ENCODE measurements at regions not wholly inside any gene's neighbourhood (a gene's known extent, or its start where the extent isn't known, plus 50 kb on each side); places are given as distances from the start of the nearest gene placed in this dataset.

DNA sequence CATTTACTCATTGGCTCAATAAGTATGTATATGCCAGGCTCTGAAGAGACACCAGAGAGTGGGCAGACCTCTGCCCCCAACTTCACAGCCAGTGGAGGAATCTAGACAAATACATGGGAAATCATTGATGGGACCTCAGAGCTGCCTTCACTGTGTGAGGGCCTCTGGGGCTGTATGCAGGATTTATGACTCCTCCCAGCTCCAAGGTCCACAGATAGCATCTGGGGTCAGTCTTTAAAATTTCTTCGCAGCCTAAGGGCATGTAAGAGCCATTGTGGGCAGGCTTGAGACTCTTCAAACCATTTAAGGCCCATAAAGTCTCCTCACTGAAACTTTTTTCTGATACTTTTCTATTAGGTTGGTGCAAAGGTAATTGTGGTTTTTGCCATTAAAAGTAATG lies 125.5 kb downstream of the SPTSSA start:
- DNase-seq = no peak
- H3K4me3 ChIP-seq (ENCODE audit: control extremely low read depth in 1 of 5, extremely low read depth in 1 of 5, insufficient read depth in 1 of 5, low read depth in 2 of 5, low read length in 4 of 5) = no peak overlapping the region
- H3K4me2 ChIP-seq (replicated peaks; ENCODE audit: low read depth, low read length, poor library complexity, severe bottlenecking) = no peak overlapping the region
- H3K4me1 ChIP-seq (ENCODE audit: control insufficient read depth in 2 of 2, insufficient read depth in 2 of 2, low read length in 2 of 2) = peaks cover 6 to 14% of the 10 kb centered on the region in 2 donors
- H3K27ac ChIP-seq (ENCODE audit: low read length in 2 of 2) = no peak overlapping the region
- H3K4me1 Mint-ChIP-seq = peaks cover 24% of the 10 kb centered on the region
- H4K20me1 ChIP-seq (ENCODE audit: control insufficient read depth, insufficient read depth, low read length, poor library complexity, severe bottlenecking) = no peaks in the 10 kb centered on the region
- H3K27ac Mint-ChIP-seq = no peak overlapping the region
- TF ChIP-seq, protein P1, sequence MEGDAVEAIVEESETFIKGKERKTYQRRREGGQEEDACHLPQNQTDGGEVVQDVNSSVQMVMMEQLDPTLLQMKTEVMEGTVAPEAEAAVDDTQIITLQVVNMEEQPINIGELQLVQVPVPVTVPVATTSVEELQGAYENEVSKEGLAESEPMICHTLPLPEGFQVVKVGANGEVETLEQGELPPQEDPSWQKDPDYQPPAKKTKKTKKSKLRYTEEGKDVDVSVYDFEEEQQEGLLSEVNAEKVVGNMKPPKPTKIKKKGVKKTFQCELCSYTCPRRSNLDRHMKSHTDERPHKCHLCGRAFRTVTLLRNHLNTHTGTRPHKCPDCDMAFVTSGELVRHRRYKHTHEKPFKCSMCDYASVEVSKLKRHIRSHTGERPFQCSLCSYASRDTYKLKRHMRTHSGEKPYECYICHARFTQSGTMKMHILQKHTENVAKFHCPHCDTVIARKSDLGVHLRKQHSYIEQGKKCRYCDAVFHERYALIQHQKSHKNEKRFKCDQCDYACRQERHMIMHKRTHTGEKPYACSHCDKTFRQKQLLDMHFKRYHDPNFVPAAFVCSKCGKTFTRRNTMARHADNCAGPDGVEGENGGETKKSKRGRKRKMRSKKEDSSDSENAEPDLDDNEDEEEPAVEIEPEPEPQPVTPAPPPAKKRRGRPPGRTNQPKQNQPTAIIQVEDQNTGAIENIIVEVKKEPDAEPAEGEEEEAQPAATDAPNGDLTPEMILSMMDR (IDR thresholded peaks at IDR 0.05) = no peak
- no peak for TF ChIP-seq EZH2 (IDR thresholded peaks at IDR 0.05; ENCODE audit: borderline replicate concordance, insufficient read depth, low read depth, low read length, poor library complexity, severe bottlenecking)
- no peak overlapping the region for H3K4me3 Mint-ChIP-seq
- CTCF ChIA-PET = interaction anchor here (1.2 to 2.0 kb wide), 2 partner anchors 11 to 13 kb away, joined by 4 to 9 read pairs; no protein-coding TSS in a partner anchor
- H2AFZ ChIP-seq (ENCODE audit: insufficient read depth, low read depth, low read length, poor library complexity, severe bottlenecking) = no peak overlapping the region
- WGBS (ENCODE audit: insufficient coverage) = no CpG with 5 or more reads among the region's 1 CpG
- no peaks in the 10 kb centered on the region for H3K79me2 ChIP-seq (ENCODE audit: control insufficient read depth, insufficient read depth, low read length)
- no peaks in the 10 kb centered on the region for H3K27me3 ChIP-seq (replicated peaks in 1 of 4; ENCODE audit: control extremely low read depth in 1 of 4, control insufficient read depth in 3 of 4, insufficient read depth in 4 of 4, low read length in 3 of 4)
- POLR2A ChIA-PET = no interaction called here
- H3K9me3 ChIP-seq (ENCODE audit: control extremely low read depth in 1 of 3, control insufficient read depth in 2 of 3, insufficient read depth in 1 of 3, low read length in 2 of 3) = no peaks in the 10 kb centered on the region
- H3K27me3 Mint-ChIP-seq = no peaks in the 10 kb centered on the region
- H3K9me3 Mint-ChIP-seq (ENCODE audit: insufficient read depth) = no peaks in the 10 kb centered on the region
- ATAC-seq (ENCODE audit: low read depth) = no peak
- H3K36me3 ChIP-seq (replicated peaks in 1 of 2; ENCODE audit: control extremely low read depth in 1 of 2, control insufficient read depth in 1 of 2, extremely low read depth in 1 of 2, insufficient read depth in 2 of 2, low read length in 1 of 2) = no peaks in the 10 kb centered on the region
- H3K9ac ChIP-seq (ENCODE audit: low read length) = no peak overlapping the region
- intact Hi-C loops (cut with micrococcal nuclease) = no loop called here

DNA sequence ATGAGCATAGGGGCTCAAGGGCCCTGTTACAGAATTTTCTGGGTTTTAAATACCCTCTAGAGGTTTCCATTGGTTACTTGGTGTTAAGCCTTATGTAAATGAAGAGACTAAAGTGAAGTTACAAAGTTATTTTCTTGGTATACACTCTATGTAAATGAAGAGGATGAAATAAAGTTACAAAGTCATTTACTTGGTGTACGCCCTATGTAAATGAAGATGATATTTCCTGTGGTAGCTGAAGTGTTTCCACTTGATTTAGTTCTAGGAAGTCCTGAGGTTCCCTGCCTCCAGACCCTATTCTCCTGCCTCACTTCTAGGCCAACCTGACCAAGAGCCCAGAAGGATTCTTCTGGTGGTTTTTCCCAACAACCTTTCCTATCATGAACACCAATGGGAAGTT lies 126.1 kb downstream of the SPTSSA start:
- no peaks in the 10 kb centered on the region for H3K9me3 Mint-ChIP-seq (ENCODE audit: insufficient read depth)
- peaks cover 28% of the 10 kb centered on the region for H3K4me1 Mint-ChIP-seq
- peak overlapping the region; percentile 24 for H3K4me3 Mint-ChIP-seq
- DNase-seq = no peak
- H3K79me2 ChIP-seq (ENCODE audit: control insufficient read depth, insufficient read depth, low read length) = no peaks in the 10 kb centered on the region
- H3K36me3 ChIP-seq (replicated peaks in 1 of 2; ENCODE audit: control extremely low read depth in 1 of 2, control insufficient read depth in 1 of 2, extremely low read depth in 1 of 2, insufficient read depth in 2 of 2, low read length in 1 of 2) = no peaks in the 10 kb centered on the region
- H3K27me3 Mint-ChIP-seq = no peaks in the 10 kb centered on the region
- no peak overlapping the region for H2AFZ ChIP-seq (ENCODE audit: insufficient read depth, low read depth, low read length, poor library complexity, severe bottlenecking)
- no peak overlapping the region for H3K9ac ChIP-seq (ENCODE audit: low read length)
- no peak overlapping the region for H3K27ac Mint-ChIP-seq
- no peak overlapping the region for H3K27ac ChIP-seq (ENCODE audit: low read length in 2 of 2)
- no peaks in the 10 kb centered on the region for H3K9me3 ChIP-seq (ENCODE audit: control extremely low read depth in 1 of 3, control insufficient read depth in 2 of 3, insufficient read depth in 1 of 3, low read length in 2 of 3)
- CTCF ChIA-PET = interaction anchor here (1.2 to 2.0 kb wide), 2 partner anchors 11 to 13 kb away, joined by 4 to 9 read pairs; no protein-coding TSS in a partner anchor
- intact Hi-C loops (cut with micrococcal nuclease) = no loop called here
- POLR2A ChIA-PET = no interaction called here
- WGBS (ENCODE audit: insufficient coverage) = no CpG with 5 or more reads among the region's 1 CpG
- no peak overlapping the region for H3K4me3 ChIP-seq (ENCODE audit: control extremely low read depth in 1 of 5, extremely low read depth in 1 of 5, insufficient read depth in 1 of 5, low read depth in 2 of 5, low read length in 4 of 5)
- no peaks in the 10 kb centered on the region for H4K20me1 ChIP-seq (ENCODE audit: control insufficient read depth, insufficient read depth, low read length, poor library complexity, severe bottlenecking)
- H3K27me3 ChIP-seq (replicated peaks in 1 of 4; ENCODE audit: control extremely low read depth in 1 of 4, control insufficient read depth in 3 of 4, insufficient read depth in 4 of 4, low read length in 3 of 4) = no peaks in the 10 kb centered on the region
- H3K4me2 ChIP-seq (replicated peaks; ENCODE audit: low read depth, low read length, poor library complexity, severe bottlenecking) = no peak overlapping the region
- TF ChIP-seq, protein P1 (IDR thresholded peaks at IDR 0.05) = no peak
- TF ChIP-seq EZH2 (IDR thresholded peaks at IDR 0.05; ENCODE audit: borderline replicate concordance, insufficient read depth, low read depth, low read length, poor library complexity, severe bottlenecking) = no peak
- ATAC-seq (ENCODE audit: low read depth) = no peak
- H3K4me1 ChIP-seq (ENCODE audit: control insufficient read depth in 2 of 2, insufficient read depth in 2 of 2, low read length in 2 of 2) = peaks cover 6 to 15% of the 10 kb centered on the region in 2 donors
